GM19240 (cell line): ENCODE measurements at regions not wholly inside any gene's neighbourhood (a gene's known extent, or its start where the extent isn't known, plus 50 kb on each side); places are given as distances from the start of the nearest gene placed in this dataset.

Experiments
- DNase-seq: peaks from one replicate; pipeline ENCODE4 v3.0.0; 2011; ENCODE audit warnings: low spot score; ENCODE audit not compliant: insufficient read length

DNA sequence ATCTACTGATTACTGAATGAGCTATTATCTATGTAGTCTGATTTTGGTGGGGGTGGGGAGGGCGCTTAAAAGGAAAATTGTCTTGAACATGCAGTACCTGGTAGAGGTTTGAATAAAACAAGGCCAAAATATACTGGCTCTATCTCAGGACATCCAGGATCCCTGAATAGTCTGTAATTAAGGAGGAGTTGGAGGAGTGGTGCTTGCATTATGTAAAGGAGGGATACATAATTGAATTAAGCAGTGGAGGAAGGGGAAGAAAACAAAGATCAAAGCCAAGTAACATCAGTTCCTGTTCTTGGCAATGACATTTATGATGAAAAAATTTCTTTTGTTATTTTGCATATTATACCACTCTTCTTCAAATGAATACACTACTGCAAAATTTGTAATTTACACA, 539.4 kb upstream of the ZEB2 start:
- no peak for DNase-seq

DNA sequence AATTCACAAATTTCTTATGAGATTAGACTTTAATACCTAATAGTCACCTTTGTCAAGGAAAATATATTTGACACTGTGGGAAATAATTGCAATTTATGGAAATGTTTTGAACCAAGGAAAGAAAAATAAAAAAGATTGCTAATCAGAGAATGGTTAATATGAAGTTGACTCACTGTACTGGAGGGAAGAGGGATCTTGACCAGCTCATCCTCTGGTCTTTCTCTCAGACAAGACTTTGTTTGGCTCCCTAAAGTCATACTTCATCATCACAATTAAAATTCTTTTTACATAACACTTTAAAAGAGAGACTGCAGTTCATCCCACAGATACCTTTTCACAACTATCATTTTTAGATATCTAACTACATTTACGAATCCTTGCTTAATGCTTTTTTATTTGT, 538.5 kb upstream of the ZEB2 start:
- DNase-seq: no peak

DNA sequence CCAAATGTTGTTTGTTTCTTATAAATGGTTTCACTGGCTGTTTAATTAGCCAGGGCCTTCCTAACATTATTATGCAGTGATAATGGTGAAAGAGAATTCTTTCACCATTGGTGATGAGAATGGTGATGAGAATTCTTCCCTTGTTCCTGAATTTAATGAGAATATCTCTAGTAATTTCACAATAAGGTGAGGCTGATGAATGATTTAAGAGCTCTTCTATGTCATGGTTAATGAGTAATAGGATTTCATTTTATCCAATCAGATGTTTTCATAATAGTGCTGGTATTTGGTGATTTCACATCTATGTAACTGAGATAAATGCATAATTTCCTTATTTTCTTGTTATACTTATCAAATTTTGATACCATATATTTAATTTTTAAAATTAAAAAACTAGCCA, 535.7 kb upstream of the ZEB2 start:
- no peak for DNase-seq

GRCh38 chr2:145050134-145050533, 530.2 kb upstream of the ZEB2 start:
- no peak for DNase-seq

- no peak for DNase-seq
Observed at GRCh38 chr2:145049475-145049874, 529.6 kb upstream of the ZEB2 start.

DNA sequence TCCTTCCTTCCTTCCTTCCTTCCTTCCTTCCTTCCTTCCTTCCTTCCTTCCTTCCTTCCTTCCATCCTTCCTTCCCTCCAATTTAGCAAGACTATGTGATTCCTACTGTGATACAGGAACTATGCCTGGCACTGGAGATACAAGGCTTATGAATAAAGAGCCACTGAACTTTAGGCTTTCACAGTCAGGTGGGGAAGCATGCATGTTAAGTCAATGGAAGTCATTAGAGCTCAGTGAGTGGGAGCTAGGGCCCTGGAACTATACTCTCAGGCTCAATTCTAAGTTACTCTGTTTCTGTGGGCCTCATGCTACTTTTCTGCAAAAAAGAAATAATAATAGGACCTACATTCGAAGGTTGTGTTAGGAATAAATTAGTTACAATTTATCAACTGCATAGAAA, 527.6 kb upstream of the ZEB2 start:
- DNase-seq: no peak

- no peak for DNase-seq
Observed at GRCh38 chr2:145044491-145044890, 524.6 kb upstream of the ZEB2 start.

DNA sequence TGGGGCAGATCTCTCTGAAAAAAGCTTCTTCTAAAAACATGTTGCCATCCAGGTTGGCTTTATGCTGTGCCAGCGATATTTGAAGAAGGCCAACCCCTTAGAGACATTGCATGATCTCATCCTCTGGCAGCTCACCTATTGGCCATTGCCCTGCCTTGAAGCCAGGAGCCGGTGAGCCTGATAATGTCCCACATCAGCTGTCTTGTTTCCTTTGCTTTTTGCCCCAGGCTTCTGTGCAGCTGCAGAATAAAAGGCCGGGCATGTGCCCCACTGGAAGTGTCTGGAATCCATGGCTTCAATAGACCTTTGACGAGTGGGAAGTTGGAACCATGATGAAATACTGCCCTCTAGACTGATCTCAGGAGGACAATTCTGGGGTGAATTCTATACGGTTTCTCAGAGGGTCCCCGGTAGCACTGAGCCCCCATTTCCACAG, 523.5 kb upstream of the ZEB2 start:
- DNase-seq: no peak

GRCh38 chr2:145041706-145042105, 521.8 kb upstream of the ZEB2 start:
- DNase-seq: no peak

GRCh38 chr2:145040433-145040832, 520.5 kb upstream of the ZEB2 start:
- DNase-seq: no peak

DNA sequence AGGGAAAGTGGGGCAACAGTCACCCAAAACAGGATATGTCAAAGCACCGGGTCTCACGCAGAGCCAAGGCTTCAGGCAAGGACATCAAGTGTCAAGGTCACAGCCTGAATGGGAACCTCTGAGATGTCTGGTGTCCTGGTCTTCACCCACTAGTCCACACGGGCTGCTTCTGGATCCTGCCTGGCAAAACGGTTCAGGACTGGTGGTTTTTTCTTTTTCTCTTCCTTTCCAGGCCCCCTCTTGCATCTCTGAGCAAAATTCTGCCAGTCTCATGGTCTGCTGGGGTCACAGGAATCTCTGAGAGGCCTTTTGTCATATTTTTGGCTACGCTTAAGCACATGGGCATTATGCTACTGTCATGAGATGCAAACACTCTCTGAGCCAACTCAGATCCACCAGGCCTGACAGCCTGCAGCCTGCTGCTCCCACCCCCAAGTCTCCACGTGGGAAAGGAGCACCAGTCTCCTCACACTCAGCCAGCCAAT, 518.2 kb upstream of the ZEB2 start:
- DNase-seq: no peak

DNA sequence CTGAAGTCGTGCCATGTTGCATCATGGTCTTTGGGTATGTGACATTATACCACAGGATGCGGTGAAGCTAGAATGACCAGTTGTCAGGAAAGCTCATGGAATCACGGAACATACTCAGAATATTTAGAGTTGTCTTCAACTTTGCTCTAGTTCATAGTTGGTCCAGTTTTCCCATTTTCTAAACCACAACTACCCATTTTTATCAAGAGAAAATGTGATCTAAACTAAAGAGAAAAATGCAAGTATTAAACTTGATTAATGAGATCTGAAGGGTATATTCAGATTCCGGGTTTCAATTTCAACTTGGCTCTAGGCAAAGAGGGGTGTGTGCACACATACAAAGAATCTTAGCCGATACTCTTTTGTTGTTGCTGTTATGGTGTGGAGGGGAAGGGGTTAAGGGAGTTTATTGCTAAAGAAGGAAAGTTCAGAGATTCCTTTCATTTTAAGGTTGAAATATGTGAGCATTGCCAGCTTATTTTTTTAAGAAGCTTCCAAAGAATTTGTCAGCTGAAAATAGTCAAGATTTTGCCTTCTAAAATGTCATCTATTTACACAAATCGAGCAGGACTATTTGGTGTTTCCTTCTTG, 516.6 kb upstream of the ZEB2 start:
- no peak for DNase-seq

DNA sequence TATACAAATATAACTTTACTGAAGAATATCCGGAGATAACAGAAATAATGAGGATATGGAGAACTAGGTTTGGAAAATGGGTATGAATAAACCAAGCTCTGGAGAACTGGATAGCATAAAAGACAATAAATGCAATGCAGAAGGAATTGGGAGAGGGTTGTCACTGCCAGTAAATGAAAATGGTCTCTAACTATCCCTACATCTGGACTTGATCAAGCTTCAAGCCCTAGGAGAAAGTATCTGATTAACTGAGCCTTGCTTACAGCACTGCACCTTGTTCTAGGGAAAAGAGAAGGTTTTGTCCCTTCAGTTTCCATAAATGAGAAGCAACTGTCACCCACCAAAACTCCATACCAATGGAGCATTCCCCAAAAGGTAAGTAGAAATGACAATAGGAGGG, 514.6 kb upstream of the ZEB2 start:
- DNase-seq: no peak

GRCh38 chr2:145033438-145033837, 513.5 kb upstream of the ZEB2 start:
- no peak for DNase-seq

DNA sequence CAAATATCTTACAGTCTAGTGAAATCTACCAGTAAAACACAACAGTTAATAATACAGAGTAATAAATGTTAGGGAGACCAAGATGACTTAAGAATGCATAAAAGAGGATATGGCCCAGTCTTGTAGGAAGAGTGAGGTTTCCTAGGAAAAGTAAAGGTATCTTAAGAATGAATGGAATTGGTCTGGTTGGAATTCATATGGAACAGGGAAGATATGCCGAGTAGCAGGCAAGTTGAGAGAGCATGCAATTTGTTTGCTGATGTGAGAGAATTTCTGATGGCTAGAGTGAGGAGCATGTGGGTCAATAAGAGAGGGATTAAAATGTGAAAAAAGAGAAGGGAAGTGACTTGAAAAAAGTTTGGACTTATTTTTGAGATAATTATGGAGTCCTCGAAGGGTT, 512.9 kb upstream of the ZEB2 start:
- DNase-seq: no peak

DNA sequence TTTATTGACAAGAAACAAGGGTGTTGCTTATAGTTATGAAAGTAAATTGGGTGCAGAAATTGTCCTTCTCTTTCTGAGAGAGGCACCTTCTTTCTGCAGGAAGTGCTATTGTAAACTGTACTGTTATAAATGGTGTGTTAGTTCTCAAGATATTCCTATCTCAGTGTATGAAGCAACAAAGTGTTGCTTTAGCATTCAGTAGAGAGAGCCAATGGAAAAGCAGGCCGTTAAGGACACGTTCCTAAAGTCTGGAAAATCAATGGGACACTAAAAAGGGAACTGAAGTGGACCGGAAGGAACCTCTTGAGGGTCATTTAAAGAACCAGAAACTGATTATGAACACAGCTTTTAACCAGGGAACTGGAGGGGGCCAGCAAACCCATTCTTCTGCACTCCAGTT, 510.0 kb upstream of the ZEB2 start:
- no peak for DNase-seq

- DNase-seq: no peak
Observed at GRCh38 chr2:145029081-145029480, 509.2 kb upstream of the ZEB2 start.

GRCh38 chr2:145028101-145028920, 508.4 kb upstream of the ZEB2 start:
- DNase-seq: no peak

DNA sequence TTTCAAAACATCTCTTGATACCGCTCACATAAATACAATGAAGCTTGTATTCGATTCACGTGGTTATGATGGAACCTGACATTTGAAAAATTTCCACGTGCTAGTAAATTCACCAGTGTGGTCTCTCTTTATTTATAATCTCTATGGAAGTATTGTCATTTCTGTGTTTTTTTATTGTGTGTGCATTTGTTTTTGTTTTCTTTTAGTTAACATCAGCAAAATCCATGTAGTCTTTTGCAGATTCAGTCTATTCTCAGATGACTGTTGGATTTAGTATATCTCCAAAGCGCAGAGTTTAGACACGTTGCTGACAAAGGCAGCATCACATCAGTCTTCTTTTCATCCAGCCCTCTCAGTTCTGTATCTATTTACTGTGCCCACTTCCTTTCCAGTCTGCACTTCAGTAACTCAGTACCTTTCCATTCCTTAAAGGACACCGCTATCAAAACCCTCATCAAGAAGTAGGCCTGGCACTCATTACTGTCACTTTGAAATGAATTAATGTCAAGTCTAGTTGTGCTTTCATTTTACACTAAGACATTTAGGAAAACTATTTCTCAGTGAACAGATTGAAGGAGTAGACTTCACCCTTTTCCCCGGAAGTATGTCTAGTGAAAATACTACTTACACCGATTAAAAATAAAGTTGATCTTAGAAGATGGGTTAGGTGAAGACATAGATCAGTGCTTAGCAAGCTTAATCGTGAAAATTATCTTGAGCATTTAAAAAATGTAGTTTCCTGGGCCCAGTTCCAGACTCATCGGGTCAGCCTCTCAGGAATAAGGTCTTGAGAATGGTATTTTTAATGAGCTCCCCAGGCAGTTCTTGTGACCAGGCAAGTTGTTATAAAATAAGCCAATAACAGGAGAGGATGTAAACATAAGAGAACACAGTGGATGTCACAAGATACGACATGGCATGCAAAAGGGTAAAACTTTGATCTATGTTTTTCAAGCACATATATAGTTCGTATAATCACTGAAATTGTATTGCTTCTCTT, 506.8 kb upstream of the ZEB2 start:
- DNase-seq: no peak

GRCh38 chr2:145025382-145025781, 505.5 kb upstream of the ZEB2 start:
- no peak for DNase-seq

- no peak for DNase-seq
Observed at GRCh38 chr2:145023334-145023934, 503.5 kb upstream of the ZEB2 start.
